Tibial nerve (tissue), 4 donors: ENCODE measurements at regions not wholly inside any gene's neighbourhood (a gene's known extent, or its start where the extent isn't known, plus 50 kb on each side); places are given as distances from the start of the nearest gene placed in this dataset.
"Not testable (repeated sequence)": the region's sequence is repeated elsewhere in the genome, so short reads cannot be mapped to it uniquely, and the experiment has no call there.

Source experiments
- DNase-seq, 2 donors: peaks; one replicate each; pipeline ENCODE4 v3.0.0-alpha.2; 2019; ENCODE audit warnings: low spot score in 2 of 2
- H3K27ac ChIP-seq, 4 donors: fragments of 200-600 bp; sonication (generic) in 3 of 4; one replicate each; pipeline ENCODE4 v1.5.1; 2017 to 2019; ENCODE audit warnings: mild to moderate bottlenecking in 1 of 4
- H3K27me3 ChIP-seq, 2 donors: fragments of 200-600 bp; sonication (generic) in 1 of 2; one replicate each; pipeline versions ENCODE4 v1.5.1 to v1.6.0; 2017 to 2019
- H3K36me3 ChIP-seq, 3 donors: fragments of 200-600 bp; sonication (generic); one replicate each; pipeline ENCODE4 v1.5.1; 2018 to 2019
- H3K4me1 ChIP-seq, 4 donors: fragments of 200-600 bp; sonication (generic) in 3 of 4; one replicate each; pipeline ENCODE4 v1.5.1; 2017 to 2019
- H3K4me3 ChIP-seq, 4 donors: fragments of 200-600 bp; sonication (generic) in 3 of 4; one replicate each; pipeline ENCODE4 v1.5.1; 2017 to 2019; ENCODE audit warnings: mild to moderate bottlenecking in 1 of 4, moderate library complexity in 1 of 4
- H3K9me3 ChIP-seq, 4 donors: fragments of 200-600 bp; sonication (generic) in 3 of 4; one replicate each; pipeline ENCODE4 v1.5.1; 2017 to 2019
- CTCF ChIP-seq, 5 experiments: fragments of 200-600 bp in 3 of 5; fragments of 450-650 bp in 2 of 5; sonication (generic) in 3 of 5; IDR thresholded peaks; one replicate each; pipeline ENCODE4 v1.5.1; 2016 to 2019; ENCODE audit warnings: antibody characterized with exemption in 5 of 5, mild to moderate bottlenecking in 3 of 5, moderate library complexity in 2 of 5
- EP300 ChIP-seq, 2 donors: sonication (generic); formaldehyde crosslinking; IDR thresholded peaks; one replicate each; pipeline ENCODE4 v1.6.1; 2017; ENCODE audit warnings: antibody characterized with exemption in 2 of 2, mild to moderate bottlenecking in 1 of 2
- POLR2A ChIP-seq, 2 donors: fragments of 450-650 bp; IDR thresholded peaks; one replicate each; pipeline ENCODE4 v1.6.1; 2017; ENCODE audit warnings: antibody characterized with exemption in 2 of 2, mild to moderate bottlenecking in 2 of 2, moderate library complexity in 2 of 2
- WGBS, 2 donors: methylation state at CpG; one replicate each; pipeline ENCODE4 v1.1.5; 2018; 5-methylcytosine and 5-hydroxymethylcytosine counted together

GRCh38 chr11:91272089-91272488 is 952.5 kb upstream of the FAT3 start:
- no peaks in the 10 kb centered on the region for H3K4me1 ChIP-seq
- TF ChIP-seq EP300 (IDR thresholded peaks at IDR 0.05) (no peak), CTCF (IDR thresholded peaks at IDR 0.05) (no peak), POLR2A (IDR thresholded peaks at IDR 0.05) (no peak)
- DNase-seq = no peak
- H3K27ac ChIP-seq = no peak overlapping the region
- 80 to 89% methylated on average over 1 of the region's 1 CpG for WGBS, 2 donors
- no peak overlapping the region for H3K4me3 ChIP-seq
- no peaks in the 10 kb centered on the region for H3K36me3 ChIP-seq
- H3K27me3 ChIP-seq = no peaks in the 10 kb centered on the region
- no peaks in the 10 kb centered on the region for H3K9me3 ChIP-seq

GRCh38 chr11:91268512-91269295 is 955.9 kb upstream of the FAT3 start:
- 93 to 94% methylated on average over 20 to 23 of the region's 37 CpGs for WGBS, 2 donors

GRCh38 chr11:91265946-91266345 is 958.7 kb upstream of the FAT3 start:
- DNase-seq = no peak
- Histone ChIP-seq H3K36me3 (no peaks in the 10 kb centered on the region), H3K4me1 (no peaks in the 10 kb centered on the region), H3K27ac (no peak overlapping the region), H3K27me3 (no peaks in the 10 kb centered on the region), H3K4me3 (no peak overlapping the region), H3K9me3 (no peaks in the 10 kb centered on the region)
- TF ChIP-seq EP300 (IDR thresholded peaks at IDR 0.05) (no peak), POLR2A (IDR thresholded peaks at IDR 0.05) (no peak), CTCF (IDR thresholded peaks at IDR 0.05) (no peak)
- 84 to 86% methylated on average over 1 of the region's 1 CpG for WGBS, 2 donors

More at GRCh38 chr11:91268512-91269295, 955.9 kb upstream of the FAT3 start:
- H3K27me3 ChIP-seq, H3K4me3 ChIP-seq, DNase-seq, H3K27ac ChIP-seq, H3K36me3 ChIP-seq, H3K9me3 ChIP-seq, H3K4me1 ChIP-seq: not testable (repeated sequence)

- Histone ChIP-seq H3K4me1 (no peaks in the 10 kb centered on the region), H3K27me3 (no peaks in the 10 kb centered on the region), H3K9me3 (no peaks in the 10 kb centered on the region), H3K36me3 (no peaks in the 10 kb centered on the region), H3K27ac (no peak overlapping the region), H3K4me3 (no peak overlapping the region)
- TF ChIP-seq CTCF (IDR thresholded peaks at IDR 0.05) (no peak), EP300 (IDR thresholded peaks at IDR 0.05) (no peak), POLR2A (IDR thresholded peaks at IDR 0.05) (no peak)
- no peak for DNase-seq
- WGBS, 2 donors = 37 to 54% methylated on average over 2 of the region's 2 CpGs
Measured at GRCh38 chr11:91264481-91264880, 960.1 kb upstream of the FAT3 start.

GRCh38 chr11:91263496-91264365 is 960.9 kb upstream of the FAT3 start:
- no peak overlapping the region for H3K27ac ChIP-seq
- no peak overlapping the region for H3K4me3 ChIP-seq
- no peaks in the 10 kb centered on the region for H3K4me1 ChIP-seq
- H3K9me3 ChIP-seq = no peaks in the 10 kb centered on the region
- H3K27me3 ChIP-seq = no peaks in the 10 kb centered on the region
- WGBS, 2 donors = 56 to 58% methylated on average over 9 of the region's 9 CpGs
- DNase-seq = no peak
- no peaks in the 10 kb centered on the region for H3K36me3 ChIP-seq
- TF ChIP-seq POLR2A (IDR thresholded peaks at IDR 0.05) = no peak
- no peak for TF ChIP-seq EP300 (IDR thresholded peaks at IDR 0.05)
- TF ChIP-seq CTCF (IDR thresholded peaks at IDR 0.05) = no peak
